Smooth muscle cell of the brain vasculature (primary cell): ENCODE measurements at regions not wholly inside any gene's neighbourhood (a gene's known extent, or its start where the extent isn't known, plus 50 kb on each side); places are given as distances from the start of the nearest gene placed in this dataset.

Experiments used
- DNase-seq: peaks from one replicate; pipeline ENCODE4 v3.0.0-alpha.2; 2012; ENCODE audit warnings: low read depth, low spot score

DNA sequence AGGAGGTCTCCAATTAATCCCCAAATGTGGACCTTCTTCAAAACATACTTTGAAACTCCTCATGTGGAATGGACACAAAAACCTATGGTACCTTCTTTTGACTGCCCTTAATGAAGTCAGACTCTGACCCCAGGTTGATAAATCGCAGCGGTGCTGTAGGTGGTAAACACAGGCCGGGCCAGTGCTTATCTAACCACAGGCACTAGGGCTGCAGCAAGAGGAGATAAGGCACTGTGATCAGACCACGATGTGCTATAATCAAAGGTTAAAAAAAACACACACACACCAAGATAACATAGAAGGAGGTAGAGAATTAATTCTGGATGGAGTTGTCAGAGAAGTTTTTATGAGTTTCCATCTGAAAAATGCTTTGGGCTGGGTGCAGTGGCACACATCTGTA lies 52.3 kb upstream of the SIPA1L2 start:
- DNase-seq, result no peak

DNA sequence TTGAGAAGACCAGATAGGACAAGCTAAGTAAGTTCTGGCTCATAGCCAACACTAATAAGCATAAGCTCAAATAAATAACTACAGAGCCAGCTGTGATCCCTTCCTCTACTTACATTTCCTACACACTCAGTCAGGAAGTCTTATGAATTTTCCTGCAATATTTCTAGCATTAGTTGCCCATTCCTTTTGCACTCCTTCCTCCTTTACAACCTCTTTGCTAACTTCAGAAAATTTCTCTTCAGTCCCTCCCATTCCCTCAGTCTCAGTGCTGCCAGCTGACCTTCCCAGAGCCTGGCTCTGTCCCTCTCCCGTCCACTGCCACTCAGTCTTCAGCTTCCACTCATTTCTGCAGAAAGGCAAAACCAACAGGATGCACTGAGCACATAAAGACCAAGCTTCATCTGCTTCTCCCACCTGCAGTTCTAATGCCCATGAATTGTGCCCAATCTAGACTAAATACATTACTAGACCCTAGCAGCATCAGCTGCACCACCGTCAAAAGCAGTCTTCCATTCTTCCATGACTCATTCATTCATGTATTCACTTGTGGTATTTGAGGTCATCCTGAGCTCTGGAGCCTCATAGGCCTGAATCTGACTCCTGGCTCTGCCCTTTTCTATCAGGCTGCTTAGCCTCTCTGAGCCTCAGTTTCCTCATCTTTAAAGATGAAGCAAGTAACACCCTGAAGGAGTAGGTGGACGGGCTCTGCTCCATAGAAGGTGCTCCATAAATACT lies 54.6 kb upstream of the SIPA1L2 start:
- DNase-seq, result peak; percentile 13

DNA sequence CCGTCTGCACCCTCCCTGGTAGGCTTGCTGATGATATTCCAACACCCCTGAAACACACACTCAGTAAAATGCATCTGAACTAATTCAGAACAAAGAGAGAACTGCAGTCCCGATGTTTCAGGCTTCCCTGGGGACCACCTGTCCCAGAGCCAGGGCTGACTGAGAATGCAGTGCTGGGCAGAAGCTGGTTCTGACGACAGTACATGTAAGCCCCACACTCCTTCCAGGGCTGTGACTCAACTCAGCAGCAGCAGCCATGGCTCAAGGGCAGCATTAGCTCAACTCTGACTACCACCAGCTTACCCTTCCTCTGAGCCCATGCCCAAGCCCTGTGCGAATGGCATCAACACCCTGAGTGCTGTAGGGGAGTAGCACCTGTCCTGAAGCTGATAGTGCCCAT lies 56.4 kb upstream of the SIPA1L2 start:
- DNase-seq, result no peak

DNA sequence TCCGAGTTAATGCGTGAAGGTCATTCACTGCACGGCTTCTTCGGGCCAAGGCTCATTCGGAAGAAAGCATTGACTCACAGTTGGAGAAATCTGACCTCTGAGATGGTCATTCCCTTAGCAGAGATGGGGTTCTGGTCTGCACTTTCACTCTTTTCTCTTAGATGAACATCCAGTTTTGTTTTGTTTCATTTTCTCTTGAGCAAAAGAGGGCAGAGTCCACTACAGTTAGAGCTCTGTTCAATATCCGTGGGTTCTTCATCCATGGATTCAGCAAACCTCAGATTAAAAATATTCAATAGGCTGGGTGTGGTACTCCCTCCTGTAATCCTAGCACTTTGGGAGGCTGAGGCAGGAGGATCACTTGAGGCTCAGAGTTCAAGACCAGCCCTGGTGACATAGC lies 57.4 kb upstream of the SIPA1L2 start:
- no peak for DNase-seq

DNA sequence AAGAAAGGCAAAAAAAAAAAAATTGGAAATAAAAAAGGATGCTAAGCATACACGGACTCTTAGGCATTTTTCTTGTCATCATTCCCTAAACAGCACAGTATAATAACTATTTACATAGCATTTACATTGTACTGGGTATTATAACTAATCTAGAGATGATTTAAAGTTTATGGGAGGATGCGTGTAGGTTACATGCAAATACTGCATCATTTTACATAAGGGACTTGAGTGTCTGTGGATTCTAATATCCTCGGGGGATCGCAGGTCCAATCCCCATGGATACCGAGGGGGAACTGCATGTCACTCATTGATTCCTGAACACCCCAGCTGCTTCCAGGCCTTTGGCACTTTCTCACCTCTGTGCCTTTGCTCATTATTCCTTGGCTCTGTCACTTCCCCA lies 57.8 kb upstream of the SIPA1L2 start:
- DNase-seq, result no peak

DNA sequence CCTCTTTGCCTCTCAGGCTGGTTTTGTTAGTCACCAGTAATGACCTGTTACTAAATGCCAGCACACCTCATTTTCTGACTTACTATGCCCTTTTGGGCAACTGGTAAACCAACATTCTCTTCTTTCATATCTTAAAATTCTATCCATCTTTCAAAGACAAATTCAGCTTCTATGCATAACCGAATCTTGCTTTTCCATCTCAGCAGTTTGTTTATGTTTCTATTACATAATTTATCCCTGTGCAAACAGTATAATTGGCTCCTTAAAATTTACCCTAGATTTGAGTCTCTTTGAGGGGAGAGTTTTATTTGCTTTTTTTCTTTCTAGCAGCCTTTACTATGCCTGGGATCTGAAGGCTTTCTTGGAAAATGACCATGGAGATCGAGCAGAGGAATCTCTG lies 58.5 kb upstream of the SIPA1L2 start:
- no peak for DNase-seq

DNA sequence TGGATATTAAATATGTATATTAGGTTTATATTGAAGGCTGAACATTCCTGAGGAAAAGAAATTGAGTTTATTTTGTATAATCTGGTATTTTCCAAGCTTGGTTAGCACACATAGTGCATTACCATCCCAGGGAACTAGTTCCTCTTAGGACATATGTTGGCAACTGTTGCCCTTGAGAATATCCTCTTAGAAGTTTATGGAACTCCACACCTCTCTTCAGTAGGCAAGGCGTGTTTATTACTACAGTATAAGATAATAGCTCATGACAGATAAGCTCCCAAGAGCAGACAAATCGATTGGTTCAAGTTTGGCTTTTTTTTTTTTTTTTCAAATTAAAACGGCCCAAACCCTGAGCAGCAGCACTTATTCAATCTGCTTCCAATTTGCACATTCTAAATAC lies 59.8 kb upstream of the SIPA1L2 start:
- DNase-seq, result no peak

DNA sequence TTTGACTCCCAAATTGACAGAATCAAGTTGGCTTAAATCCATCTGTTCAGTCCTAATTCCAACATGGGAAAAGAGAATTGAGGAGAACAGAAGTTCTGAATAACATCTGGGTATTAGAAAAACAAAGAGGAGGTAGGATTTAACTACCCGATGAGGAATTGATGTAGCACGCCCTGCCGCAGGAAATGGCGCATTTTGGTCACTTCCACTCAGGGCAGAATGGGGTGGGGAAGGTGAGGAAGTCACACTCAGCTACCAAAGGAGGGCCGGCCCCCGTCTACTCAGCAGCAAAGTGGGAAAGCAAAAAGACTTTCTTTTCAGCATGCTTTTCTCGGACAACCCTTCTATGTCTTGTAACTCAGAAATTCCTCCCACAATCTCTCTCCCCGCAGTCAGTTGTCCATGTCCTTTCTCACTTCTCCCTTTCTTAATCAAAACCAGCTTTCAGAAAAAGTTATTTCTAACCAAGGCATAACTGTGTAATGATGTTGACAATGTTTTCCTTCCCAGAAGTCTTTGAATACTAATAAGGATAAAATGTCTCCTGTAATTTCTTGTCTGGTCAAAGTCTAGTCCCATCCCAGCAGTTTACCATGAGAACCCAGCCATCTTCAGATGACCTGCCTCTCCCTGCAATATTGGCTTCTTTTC lies 60.5 kb upstream of the SIPA1L2 start:
- DNase-seq, result no peak

DNA sequence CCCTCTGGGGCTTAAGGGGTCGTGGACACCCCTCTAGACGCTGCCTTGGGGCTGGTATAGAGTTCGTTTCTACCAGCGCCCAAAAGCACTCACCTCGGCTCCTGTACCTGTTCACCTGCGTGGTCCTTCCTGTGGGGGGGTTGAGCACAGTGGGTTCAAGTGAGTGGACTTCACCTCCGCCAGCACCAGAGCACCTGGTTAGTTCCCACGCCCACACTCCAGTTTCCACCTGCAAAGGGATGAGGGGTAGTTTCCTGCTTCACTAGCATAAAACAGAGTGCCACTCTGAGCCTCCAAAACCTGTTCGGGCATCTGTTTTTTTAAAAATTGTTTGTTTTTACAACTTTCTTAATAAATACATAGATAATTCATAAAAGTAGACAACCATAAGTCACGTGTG lies 64.5 kb upstream of the SIPA1L2 start:
- DNase-seq, result no peak

DNA sequence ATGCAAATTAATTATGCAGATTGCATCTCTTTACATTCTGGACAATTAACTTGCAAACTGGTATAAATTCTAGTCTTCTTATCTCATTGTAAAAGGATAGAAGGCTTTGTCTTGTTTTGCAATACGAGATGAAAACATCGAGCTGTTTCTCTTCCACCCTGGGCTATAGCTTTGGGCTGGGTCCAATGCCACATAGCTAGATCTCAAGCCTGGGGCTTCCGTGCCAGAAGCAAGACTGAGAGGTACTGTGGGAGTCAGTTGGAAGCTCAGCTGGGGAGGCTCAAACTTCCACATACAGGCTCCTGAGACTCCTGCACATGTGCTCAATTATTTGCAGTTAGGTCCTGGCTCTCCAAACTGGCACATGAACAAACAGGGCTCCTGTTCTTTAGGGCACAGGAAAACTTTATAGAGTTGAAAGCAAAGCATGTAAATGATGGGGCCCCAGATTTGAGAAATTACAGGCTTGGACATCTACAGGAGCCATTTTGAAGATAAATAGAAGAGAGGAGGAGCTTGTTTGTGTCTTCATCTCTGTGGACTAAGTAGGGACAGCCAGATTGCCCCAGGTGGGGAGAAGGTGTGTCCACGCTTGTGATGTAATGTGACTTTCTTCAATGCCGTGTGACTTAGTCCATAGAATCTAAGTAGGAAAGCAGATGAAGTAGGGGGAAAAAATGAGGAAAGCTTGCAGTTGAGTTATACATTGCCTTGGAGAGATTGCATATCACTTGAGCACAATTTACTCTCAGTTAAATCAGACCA lies 65.9 kb upstream of the SIPA1L2 start:
- DNase-seq, result no peak

DNA sequence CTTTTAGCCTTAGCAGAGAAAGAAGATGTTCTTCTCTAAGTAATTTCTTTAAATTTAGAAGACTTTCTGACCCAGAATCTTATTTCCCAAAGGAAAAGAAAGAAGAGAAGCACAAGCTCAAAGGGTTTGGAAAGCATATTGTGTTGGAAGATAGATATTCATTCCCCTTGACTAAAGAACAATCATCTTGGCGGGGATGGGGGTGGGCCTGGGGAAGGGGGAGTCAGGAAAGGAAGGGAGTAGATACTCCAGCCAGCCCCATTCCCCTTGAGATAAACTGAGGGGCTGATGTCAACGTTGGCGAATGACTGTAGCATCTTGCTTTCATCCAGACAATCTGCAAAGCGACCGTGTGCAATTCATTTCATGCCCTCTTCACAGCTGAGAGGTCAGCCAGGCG lies 66.5 kb upstream of the SIPA1L2 start:
- no peak for DNase-seq

DNA sequence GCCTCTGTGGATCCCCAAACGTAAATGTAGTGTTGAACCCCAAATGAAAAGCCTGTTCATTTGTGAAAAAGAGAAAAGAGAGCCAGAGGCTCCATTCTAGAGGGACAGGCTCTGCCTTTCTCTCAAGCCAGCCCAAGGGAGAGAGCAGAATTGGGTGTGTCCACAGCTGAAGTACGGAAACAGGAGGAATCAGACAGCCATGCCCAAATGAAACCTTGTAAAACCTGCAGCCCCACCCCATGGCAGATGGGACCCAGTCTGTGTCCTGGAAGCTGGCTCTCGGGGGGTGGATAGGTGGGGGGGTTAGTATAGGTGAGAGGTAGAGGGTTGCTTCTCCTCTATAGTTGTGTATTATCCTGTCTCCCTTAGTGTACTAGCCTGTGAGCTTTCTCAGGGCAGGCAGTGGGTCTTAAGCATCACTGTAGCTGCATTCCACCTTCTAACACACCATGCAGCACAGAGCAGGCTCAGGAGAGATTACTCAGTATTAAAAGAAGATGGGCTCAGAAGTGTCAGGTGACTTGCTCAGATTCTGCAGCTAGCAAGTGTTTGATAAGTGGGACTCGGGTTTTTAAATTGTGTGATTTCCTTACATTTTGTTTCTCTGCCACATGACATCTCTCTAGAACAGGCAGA lies 67.4 kb upstream of the SIPA1L2 start:
- no peak for DNase-seq

DNA sequence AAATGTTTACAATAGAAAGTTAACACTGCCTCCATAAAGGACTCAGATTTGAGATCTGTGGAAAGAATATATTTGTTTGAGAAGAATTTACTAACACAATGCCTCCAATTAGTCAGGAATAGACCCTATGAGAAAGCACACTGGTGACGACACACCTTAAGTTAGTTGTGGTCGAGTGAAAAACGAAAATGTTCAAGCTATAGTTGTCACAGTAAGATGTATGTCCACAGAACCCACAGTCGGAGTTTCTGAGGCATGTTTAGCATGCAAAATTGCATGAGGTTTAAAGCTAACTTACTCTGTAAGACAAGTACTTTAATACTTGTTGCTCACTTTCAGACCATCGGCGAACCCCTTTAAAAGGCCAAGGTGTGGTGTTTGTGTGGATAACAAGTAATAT lies 69.9 kb upstream of the SIPA1L2 start:
- no peak for DNase-seq

DNA sequence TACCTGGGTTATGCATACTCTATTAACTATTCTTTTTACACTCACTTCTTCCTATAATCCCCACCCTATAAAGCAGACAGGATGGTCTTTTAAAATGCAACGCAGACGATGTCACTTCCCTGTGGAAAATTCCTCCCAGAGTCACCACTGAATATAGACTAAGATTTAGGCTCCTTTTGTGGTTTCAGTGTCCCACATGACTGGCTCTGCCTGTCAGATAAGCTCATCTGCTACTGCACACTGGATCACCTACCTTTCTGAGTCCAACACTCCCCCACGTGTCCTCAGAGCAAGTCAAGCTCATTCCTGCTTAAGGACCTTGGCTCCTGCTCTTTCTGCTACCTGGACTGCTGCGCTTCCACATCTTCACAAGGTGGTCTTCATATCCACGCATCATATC lies 73.0 kb upstream of the SIPA1L2 start:
- no peak for DNase-seq

DNA sequence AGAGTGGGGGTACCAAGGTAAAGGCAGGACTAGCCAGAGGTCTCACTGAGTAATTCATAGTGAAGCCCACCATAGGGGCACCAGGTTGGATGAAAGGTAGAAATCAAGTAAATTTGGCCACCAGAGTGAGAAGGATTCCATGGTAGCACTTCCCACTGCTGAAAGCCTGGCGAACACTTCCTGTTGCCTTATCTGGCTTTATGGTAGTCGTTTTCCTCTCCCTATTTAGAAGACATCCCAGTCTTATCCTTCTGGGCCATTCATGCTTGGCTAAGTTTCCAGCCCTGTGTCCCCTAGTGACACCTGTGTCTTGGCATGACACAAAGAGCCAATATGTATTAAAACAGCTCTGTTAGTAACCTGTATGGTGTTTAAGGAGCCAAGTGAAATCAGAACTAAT lies 74.3 kb upstream of the SIPA1L2 start:
- DNase-seq, result no peak

DNA sequence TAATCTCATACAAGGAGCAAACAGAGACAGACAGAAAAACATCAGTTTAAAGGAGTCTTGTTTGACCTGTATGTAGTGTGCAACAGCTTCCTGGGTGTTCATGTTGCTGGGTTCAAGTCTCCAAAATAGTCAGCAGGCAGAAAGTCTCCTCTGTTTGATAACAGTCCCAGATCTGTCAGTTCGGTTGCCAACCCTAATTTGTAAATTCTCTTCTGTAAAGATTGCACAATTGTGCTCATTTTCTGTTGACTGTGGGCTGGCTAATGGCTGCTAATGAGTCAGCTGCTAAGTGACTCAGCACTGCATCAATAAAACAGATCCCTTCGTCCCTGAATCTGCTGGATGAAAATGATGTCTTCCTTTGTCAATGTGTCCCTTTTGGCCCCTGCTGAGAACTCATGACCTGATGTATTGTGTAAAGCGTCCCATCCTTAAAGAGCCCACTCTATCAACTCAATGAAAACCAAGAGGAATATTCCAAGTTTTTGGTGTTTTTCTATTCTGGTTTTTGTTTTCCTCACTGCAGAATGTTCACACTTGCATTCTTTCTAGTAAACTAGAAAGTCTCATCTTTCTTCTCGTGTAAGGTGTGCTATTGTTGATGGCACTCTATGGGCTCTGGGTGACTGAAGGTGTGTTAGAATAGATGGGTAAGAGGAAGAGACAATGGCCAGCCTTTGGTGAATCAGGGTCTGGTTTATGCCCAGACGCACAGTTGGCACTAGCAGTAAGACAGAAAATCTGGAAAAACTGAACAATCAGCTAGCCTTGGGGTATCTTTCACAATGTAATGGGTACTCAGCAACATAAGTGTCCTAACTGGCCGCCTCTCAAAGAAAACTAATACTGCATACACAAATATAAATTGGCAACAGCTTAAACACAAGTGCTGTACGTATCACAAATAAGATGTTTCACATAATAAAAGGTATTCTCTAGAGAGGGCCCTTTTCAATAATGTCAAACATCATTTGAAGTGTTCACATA lies 75.1 kb upstream of the SIPA1L2 start:
- DNase-seq, result no peak

DNA sequence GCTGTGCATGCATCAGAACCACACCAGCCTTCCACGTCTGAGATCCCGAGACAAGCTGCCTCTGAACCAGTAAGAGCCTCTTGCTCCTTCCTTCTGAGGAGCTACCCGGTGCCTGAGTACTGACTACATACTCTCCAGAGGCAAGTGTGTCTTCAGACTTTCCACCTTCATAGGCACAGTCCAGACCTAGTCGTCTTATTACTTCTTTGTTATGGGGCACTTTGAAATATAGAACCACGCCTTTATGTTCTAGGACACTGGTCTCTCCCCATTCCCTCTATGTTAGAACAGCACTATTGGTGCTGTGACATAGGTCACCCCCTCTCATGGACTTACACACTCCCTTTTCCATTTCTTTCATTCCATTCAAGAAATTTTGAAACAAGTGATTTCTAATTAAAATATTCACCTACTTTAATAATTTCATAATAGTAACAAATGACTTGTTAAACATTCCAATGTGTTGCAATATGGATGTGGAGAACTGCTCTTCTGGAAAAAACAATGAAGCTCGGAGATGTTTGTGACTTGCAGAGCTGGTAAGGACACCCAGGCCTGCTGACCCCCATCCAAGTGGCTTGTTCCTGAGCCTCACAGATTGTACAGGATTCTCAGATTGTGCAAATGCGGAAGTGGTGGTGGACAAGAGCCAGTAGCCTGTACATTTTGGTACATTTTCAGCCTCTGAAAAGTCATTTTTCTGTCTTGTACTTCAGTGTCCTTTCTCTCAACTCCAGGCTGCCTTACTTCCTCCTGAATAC lies 76.1 kb upstream of the SIPA1L2 start:
- DNase-seq, result no peak

DNA sequence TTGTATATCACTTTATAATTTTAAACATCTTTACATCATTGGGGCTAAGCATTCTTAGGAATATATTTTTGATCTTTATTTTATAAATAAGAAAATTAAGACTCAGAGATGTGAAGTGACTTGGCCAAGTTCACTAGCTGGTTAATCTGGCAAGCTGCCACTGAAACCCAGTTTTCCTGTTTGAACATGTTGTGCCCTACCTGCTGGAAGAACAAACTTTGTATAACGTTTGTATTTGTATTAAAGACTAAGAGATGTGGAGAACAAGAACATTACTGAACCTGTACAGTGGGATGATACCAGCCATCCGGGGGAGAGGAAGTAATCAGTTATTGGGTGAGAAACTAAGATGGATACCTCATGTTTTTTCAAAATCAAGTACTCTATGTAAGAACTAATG lies 77.2 kb upstream of the SIPA1L2 start:
- DNase-seq, result no peak

DNA sequence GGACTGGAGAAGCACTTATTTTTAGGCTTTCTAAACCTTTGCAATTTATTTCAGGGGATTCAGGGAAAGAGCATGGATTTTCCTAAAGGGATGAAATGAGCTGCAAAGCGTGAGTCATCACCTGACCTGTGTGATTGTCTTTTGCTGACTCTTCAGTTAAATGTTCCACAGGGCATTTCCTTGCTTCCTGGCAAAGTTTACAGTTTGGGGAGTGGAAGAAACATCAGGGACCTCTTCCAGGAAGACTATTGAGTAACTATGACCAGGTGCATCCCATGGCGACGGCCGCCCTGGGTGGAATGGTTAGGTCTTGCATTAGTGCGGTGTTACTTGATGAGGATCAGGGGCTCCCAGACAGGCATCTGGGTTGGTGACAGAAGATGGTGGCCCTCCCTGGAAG lies 79.5 kb upstream of the SIPA1L2 start:
- no peak for DNase-seq

DNA sequence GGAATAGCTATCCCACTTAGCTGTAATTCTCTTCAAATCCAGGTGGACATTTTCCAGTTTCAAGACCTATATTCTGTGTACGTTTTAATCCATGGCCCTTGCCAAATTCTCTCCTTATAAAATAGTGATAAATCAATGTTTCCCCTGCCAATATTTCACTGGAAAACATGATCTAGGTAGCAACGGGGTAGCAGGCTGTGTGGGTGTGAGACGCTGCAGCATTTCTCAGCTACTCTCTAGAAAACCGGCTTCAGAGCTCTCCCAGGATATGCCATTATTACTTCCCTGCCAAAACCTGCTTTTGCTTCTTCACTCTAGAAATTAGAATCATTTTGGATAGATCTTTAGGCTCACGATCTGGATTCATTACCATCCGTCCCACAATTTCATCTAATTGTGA lies 82.1 kb upstream of the SIPA1L2 start:
- no peak for DNase-seq

DNA sequence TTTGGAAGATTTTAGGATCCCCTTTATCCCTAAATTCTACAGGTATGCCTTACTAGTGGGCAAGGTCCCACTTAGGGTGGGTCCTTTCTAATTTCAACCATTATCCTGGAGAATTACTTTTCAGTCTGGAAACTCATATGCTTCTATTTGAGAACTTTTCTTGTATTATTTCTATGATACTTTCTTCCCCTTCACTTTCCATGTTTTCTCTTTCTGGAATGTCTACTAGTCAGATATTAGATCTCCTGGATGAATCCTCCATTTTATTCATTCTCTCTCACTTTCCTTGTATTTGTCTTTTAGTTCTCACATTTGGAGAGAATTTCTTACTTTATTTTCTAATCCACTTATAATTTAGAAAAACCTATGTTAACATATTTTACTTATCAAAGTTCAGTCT lies 83.9 kb upstream of the SIPA1L2 start:
- no peak for DNase-seq
